ENCODE measurements at regions not wholly inside any gene's neighbourhood (a gene's known extent, or its start where the extent isn't known, plus 50 kb on each side); places are given as distances from the start of the nearest gene placed in this dataset.

- TF ChIP-seq CTCF (conservative IDR thresholded peaks at IDR 0.05; ENCODE audit: low read length) (no peak), EZH2phosphoT487 (IDR thresholded peaks at IDR 0.05; ENCODE audit: borderline replicate concordance, low read depth, low read length) (no peak)
Measured at GRCh38 chr9:99356512-99356971, 134.5 kb downstream of the SEC61B start.
